Esophagus muscularis mucosa (tissue), 4 donors: ENCODE measurements at regions not wholly inside any gene's neighbourhood (a gene's known extent, or its start where the extent isn't known, plus 50 kb on each side); places are given as distances from the start of the nearest gene placed in this dataset.

Experiments used
- EP300 ChIP-seq: sonication (generic); formaldehyde crosslinking; IDR thresholded peaks from one replicate; pipeline ENCODE4 v1.6.1; 2017; ENCODE audit warnings: antibody characterized with exemption
- POLR2A ChIP-seq: fragments of 450-650 bp; IDR thresholded peaks from one replicate; pipeline ENCODE4 v1.6.1; 2017; ENCODE audit warnings: antibody characterized with exemption, moderate library complexity, mild to moderate bottlenecking, low read depth
- POLR2AphosphoS5 ChIP-seq, 2 donors: sonication (generic); formaldehyde crosslinking; IDR thresholded peaks; one replicate each; pipeline ENCODE4 v1.6.1; 2017; ENCODE audit warnings: antibody characterized with exemption in 2 of 2
- TF ChIP-seq, protein P1 (sequence below), 3 experiments: fragments of 200-600 bp in 2 of 3; fragments of 450-650 bp in 1 of 3; sonication (generic) in 2 of 3; IDR thresholded peaks; one replicate each; pipeline ENCODE4 v1.5.1; 2017 to 2019; ENCODE audit warnings: antibody characterized with exemption in 3 of 3, mild to moderate bottlenecking in 2 of 3, moderate library complexity in 1 of 3

DNA sequence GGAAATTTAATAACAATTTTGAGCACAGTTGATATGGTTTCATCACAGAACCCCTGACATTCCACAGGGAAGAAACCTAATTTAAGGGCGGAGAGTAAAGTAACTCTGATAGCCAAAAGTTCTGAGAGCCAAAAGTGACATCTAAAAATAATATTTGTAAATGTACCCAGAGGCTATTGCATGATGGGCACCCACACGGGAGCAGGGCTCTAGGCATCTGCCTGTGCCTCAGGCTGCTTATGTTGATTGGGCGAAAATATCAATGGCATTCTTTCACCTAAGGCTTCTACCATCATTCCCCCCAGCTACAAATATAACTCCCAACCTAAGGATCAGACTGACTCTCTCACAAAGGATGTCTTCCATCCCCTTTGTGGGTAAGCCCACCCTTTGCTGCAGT lies 54.1 kb upstream of the PTPRM start:
- TF ChIP-seq EP300 (no peak), POLR2A (no peak), POLR2AphosphoS5 (IDR thresholded peaks at IDR 0.05) (no peak)
- TF ChIP-seq, protein P1, sequence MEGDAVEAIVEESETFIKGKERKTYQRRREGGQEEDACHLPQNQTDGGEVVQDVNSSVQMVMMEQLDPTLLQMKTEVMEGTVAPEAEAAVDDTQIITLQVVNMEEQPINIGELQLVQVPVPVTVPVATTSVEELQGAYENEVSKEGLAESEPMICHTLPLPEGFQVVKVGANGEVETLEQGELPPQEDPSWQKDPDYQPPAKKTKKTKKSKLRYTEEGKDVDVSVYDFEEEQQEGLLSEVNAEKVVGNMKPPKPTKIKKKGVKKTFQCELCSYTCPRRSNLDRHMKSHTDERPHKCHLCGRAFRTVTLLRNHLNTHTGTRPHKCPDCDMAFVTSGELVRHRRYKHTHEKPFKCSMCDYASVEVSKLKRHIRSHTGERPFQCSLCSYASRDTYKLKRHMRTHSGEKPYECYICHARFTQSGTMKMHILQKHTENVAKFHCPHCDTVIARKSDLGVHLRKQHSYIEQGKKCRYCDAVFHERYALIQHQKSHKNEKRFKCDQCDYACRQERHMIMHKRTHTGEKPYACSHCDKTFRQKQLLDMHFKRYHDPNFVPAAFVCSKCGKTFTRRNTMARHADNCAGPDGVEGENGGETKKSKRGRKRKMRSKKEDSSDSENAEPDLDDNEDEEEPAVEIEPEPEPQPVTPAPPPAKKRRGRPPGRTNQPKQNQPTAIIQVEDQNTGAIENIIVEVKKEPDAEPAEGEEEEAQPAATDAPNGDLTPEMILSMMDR (IDR thresholded peaks at IDR 0.05), result no peak
